ENCODE measurements at regions not wholly inside any gene's neighbourhood (a gene's known extent, or its start where the extent isn't known, plus 50 kb on each side); places are given as distances from the start of the nearest gene placed in this dataset.
A peak's percentile ranks its signal among the peaks of the same experiment; 100 is the strongest.

DNA sequence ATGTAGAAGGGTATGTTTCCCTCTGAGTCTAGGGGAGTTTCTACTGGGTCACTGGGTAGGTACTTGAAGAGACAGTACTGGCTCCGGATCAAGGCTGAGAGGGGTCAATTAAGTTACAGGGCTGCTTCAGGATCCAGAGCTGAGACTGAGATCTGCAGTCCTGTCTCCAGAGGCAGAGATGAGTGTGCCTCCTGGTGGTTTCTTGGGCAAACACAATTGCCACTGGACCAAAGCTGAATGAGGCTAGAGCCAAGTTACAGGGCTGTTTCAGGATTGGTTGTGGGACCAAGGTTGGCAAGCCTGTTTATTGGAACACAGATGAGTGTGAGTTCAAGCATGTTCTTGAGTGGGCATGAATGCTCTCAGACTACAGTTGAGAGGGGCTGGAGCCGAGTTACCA lies 157.9 kb downstream of the ADCYAP1 start:
- peak; percentile 29 for TF ChIP-seq CTCF (IDR thresholded peaks at IDR 0.05)
- no peak for TF ChIP-seq ZFX (IDR thresholded peaks at IDR 0.05; ENCODE audit: borderline replicate concordance)

Measured in 22Rv1 (cell line).